GM13977 (cell line): ENCODE measurements at regions not wholly inside any gene's neighbourhood (a gene's known extent, or its start where the extent isn't known, plus 50 kb on each side); places are given as distances from the start of the nearest gene placed in this dataset.

Source experiments
- DNase-seq: peaks from one replicate; pipeline ENCODE4 v3.0.0; 2012; ENCODE audit warnings: low spot score
- CTCF ChIP-seq: IDR thresholded peaks from 2 replicates; pipeline ENCODE4 v1.5.1; 2012; ENCODE audit warnings: mild to moderate bottlenecking, control low read depth; ENCODE audit not compliant: insufficient read depth; ENCODE audit errors: extremely low read depth, missing control alignments
- in situ Hi-C: fragments of 300-500 bp; cut with MboI; formaldehyde crosslinking; loops from one replicate; pipeline ENCODE4 v1.12.0; 2022; ENCODE audit warnings: low sequenced_read_pairs, low pct_unique_long_range_greater_than_20kb, mixed read lengths, inconsistent platforms; ENCODE audit not compliant: unreplicated experiment

GRCh38 chr3:72447059-72447946, 400.9 kb downstream of the SHQ1 start:
- peak; percentile 98 for DNase-seq
- TF ChIP-seq CTCF, result no peak
- in situ Hi-C loops, result loop anchor here (10.0 to 25.0 kb wide), 2 partner anchors 273 to 360 kb away; no protein-coding TSS in a partner anchor

- DNase-seq, result no peak
- in situ Hi-C loops, result loop anchor here (10.0 to 25.0 kb wide), 2 partner anchors 272 to 359 kb away; no protein-coding TSS in a partner anchor
- TF ChIP-seq CTCF, result peak; percentile 26
Measured at GRCh38 chr3:72446218-72447058, 401.8 kb downstream of the SHQ1 start, which contains the start of gene RYBP. RYBP (minus strand) TSS chr3:72446621.

GRCh38 chr3:72445827-72446217, 402.4 kb downstream of the SHQ1 start:
- no peak for TF ChIP-seq CTCF
- in situ Hi-C loops, result loop anchor here (10.0 to 25.0 kb wide), 2 partner anchors 271 to 359 kb away; no protein-coding TSS in a partner anchor
- no peak for DNase-seq

GRCh38 chr3:72444656-72445223, 403.5 kb downstream of the SHQ1 start:
- no peak for DNase-seq
- no peak for TF ChIP-seq CTCF
- in situ Hi-C loops, result loop anchor here (10.0 to 25.0 kb wide), 2 partner anchors 270 to 357 kb away; no protein-coding TSS in a partner anchor

GRCh38 chr3:72442759-72443158, 405.5 kb downstream of the SHQ1 start:
- DNase-seq, result no peak
- in situ Hi-C loops, result loop anchor here (10.0 to 25.0 kb wide), 2 partner anchors 268 to 355 kb away; no protein-coding TSS in a partner anchor
- no peak for TF ChIP-seq CTCF
